Muscle of leg (tissue), 3 donors: ENCODE measurements at regions not wholly inside any gene's neighbourhood (a gene's known extent, or its start where the extent isn't known, plus 50 kb on each side); places are given as distances from the start of the nearest gene placed in this dataset.
A peak's percentile ranks its signal among the peaks of the same experiment; 100 is the strongest.

Experiments used
- DNase-seq: peaks from one replicate; pipeline ENCODE4 v3.0.0; 2013
- H3K27ac ChIP-seq: one replicate; pipeline ENCODE4 v1.5.1; 2013; ENCODE audit warnings: mild to moderate bottlenecking, low read length, control low read depth
- H3K27me3 ChIP-seq: one replicate; pipeline ENCODE4 v1.6.1; 2013; ENCODE audit warnings: low read length; ENCODE audit not compliant: control insufficient read depth, insufficient read depth
- H3K36me3 ChIP-seq: one replicate; pipeline ENCODE4 v1.6.1; 2013; ENCODE audit warnings: low read length; ENCODE audit not compliant: control insufficient read depth, insufficient read depth
- H3K4me1 ChIP-seq: one replicate; pipeline ENCODE4 v1.6.1; 2013; ENCODE audit warnings: low read length; ENCODE audit not compliant: control insufficient read depth, insufficient read depth
- H3K4me3 ChIP-seq: one replicate; pipeline ENCODE4 v1.5.1; 2013; ENCODE audit warnings: low read length, control low read depth
- H3K9me3 ChIP-seq: replicated peaks from 2 replicates; pipeline ENCODE4 v1.6.1; 2013; ENCODE audit warnings: low read depth, low read length; ENCODE audit not compliant: control insufficient read depth
- WGBS: methylation state at CpG from one replicate; pipeline ENCODE4 v1.1.5; 2013; ENCODE audit warnings: missing lambda C conversion rate; ENCODE audit not compliant: insufficient coverage; 5-methylcytosine and 5-hydroxymethylcytosine counted together

DNA sequence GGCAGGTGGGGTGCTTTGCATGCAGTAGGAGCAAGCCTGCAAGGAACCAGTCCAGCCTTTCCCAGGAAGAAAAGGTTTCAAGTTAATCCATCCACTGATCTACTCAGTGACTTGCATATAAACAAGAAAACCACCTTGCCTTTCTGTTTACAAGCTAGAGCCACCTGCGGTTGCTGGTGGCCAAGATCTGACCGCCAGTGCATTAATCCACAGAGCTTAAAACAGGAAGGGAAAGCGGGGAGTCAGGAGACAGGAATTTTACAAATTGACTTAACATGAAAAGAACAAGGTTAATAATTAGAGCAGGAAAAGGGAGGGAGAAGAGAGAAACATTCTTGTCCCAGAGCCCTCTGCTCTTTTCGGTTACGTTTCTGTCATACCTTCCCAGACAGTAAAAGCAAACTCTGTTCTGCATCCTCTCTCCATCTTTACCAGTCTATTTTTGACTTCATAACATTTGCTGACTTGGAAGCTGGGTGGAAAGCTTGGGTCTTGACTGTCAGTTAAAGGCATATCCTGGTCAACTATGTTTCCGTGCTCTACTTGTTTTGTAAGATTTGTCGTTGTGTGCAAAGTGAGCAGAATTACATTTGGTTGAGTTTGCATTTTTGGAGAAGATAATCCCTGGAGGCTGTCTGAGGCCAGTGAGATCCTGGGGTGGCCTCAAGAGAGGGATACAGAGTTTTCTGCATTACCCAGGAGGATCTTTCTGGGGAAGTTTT lies 760.6 kb downstream of the EFNB2 start:
- WGBS = 57% methylated on average over 4 of the region's 7 CpGs
- H3K4me1 ChIP-seq = no peaks in the 10 kb centered on the region
- no peak overlapping the region for H3K4me3 ChIP-seq
- no peaks in the 10 kb centered on the region for H3K36me3 ChIP-seq
- DNase-seq = no peak
- H3K9me3 ChIP-seq = no peaks in the 10 kb centered on the region
- H3K27me3 ChIP-seq = no peaks in the 10 kb centered on the region
- H3K27ac ChIP-seq = no peak overlapping the region

GRCh38 chr13:105773863-105774538 lies 761.5 kb downstream of the EFNB2 start:
- 63% methylated on average over 6 of the region's 7 CpGs for WGBS
- Histone ChIP-seq H3K4me3 (no peak overlapping the region), H3K27me3 (no peaks in the 10 kb centered on the region), H3K4me1 (no peaks in the 10 kb centered on the region), H3K27ac (no peak overlapping the region), H3K9me3 (no peaks in the 10 kb centered on the region), H3K36me3 (no peaks in the 10 kb centered on the region)
- no peak for DNase-seq

DNA sequence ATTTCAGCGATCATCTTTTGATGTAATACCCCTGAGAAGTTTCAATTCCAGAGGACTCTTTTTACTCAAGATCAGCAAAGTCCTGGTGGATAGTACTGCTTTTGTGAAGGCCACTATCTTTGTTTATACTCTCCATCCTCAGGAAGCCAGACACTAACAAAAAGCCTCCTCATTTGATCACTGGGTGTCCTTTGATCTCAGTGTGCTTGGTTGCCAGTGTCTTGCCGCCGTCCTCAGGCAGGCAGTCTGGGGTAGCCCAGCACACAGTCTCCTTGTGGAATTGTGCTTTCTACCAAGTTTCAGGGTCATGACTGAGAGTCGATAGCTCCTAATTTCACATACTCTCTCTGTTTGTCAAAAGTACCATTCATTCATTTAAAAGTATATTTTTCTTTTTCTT lies 762.2 kb downstream of the EFNB2 start:
- no peaks in the 10 kb centered on the region for H3K4me1 ChIP-seq
- H3K27me3 ChIP-seq = no peaks in the 10 kb centered on the region
- no peak overlapping the region for H3K27ac ChIP-seq
- H3K9me3 ChIP-seq = no peaks in the 10 kb centered on the region
- WGBS = 70% methylated on average over 2 of the region's 4 CpGs
- no peak for DNase-seq
- no peaks in the 10 kb centered on the region for H3K36me3 ChIP-seq
- no peak overlapping the region for H3K4me3 ChIP-seq

DNA sequence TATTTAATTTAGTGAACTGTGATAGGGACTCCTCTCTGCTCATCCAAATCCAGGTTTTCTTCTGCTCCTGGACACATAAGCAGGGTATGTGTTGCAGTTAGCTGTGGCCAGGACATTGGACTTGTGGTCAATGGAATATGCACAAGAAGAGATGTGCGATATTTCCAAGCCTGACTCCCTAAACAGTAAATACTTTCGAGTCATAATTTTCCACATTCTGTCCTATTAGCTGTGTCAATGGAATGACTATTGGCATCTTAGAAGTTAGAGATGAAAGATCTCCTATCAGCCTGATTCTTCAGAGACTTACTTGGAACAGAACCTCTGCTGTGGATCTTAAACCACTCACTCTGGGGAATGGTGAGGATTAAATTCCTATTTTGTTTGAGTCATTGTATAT lies 771.0 kb downstream of the EFNB2 start:
- Histone ChIP-seq H3K4me3 (no peak overlapping the region), H3K36me3 (no peaks in the 10 kb centered on the region), H3K4me1 (no peaks in the 10 kb centered on the region), H3K27me3 (no peaks in the 10 kb centered on the region), H3K9me3 (no peaks in the 10 kb centered on the region), H3K27ac (no peak overlapping the region)
- WGBS = no CpG with 5 or more reads among the region's 2 CpGs
- DNase-seq = no peak

- Histone ChIP-seq H3K4me3 (no peak overlapping the region), H3K27me3 (no peaks in the 10 kb centered on the region)
- 68% methylated on average over 2 of the region's 2 CpGs for WGBS
Measured at GRCh38 chr13:105763851-105764250, 771.6 kb downstream of the EFNB2 start.

DNA sequence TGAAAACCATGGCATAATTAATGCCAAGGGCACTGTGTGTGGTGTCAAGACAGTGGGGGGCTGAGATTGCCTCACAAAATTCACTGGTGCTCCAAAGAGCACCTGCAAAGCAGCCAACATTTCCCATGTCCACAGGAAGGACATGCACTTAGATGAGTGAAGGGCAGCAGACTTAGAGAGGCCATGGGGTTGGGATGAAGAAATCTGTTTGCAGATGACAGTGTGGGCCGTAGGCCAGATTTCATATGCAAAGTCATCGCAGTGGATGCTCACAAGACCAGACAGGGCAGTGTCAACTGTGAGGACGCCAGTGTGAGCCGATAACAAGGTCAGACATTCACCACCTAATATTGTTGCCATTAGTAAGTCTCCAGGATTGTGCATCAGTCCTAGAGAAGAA lies 773.4 kb downstream of the EFNB2 start:
- no peak overlapping the region for H3K27ac ChIP-seq
- no peaks in the 10 kb centered on the region for H3K27me3 ChIP-seq
- no peaks in the 10 kb centered on the region for H3K4me1 ChIP-seq
- no peaks in the 10 kb centered on the region for H3K9me3 ChIP-seq
- H3K4me3 ChIP-seq = no peak overlapping the region
- WGBS = 100% methylated on average over 2 of the region's 4 CpGs
- no peak for DNase-seq
- H3K36me3 ChIP-seq = no peaks in the 10 kb centered on the region

More at GRCh38 chr13:105763851-105764250, 771.6 kb downstream of the EFNB2 start:
- Histone ChIP-seq H3K9me3 (no peaks in the 10 kb centered on the region), H3K27ac (no peak overlapping the region), H3K36me3 (no peaks in the 10 kb centered on the region), H3K4me1 (no peaks in the 10 kb centered on the region)
- no peak for DNase-seq

- Histone ChIP-seq H3K9me3 (no peaks in the 10 kb centered on the region), H3K27me3 (no peaks in the 10 kb centered on the region), H3K4me1 (no peaks in the 10 kb centered on the region), H3K27ac (no peak overlapping the region), H3K4me3 (no peak overlapping the region), H3K36me3 (no peaks in the 10 kb centered on the region)
- WGBS = no CpG with 5 or more reads among the region's 6 CpGs
- no peak for DNase-seq
Measured at GRCh38 chr13:105758918-105759860, 776.3 kb downstream of the EFNB2 start.

DNA sequence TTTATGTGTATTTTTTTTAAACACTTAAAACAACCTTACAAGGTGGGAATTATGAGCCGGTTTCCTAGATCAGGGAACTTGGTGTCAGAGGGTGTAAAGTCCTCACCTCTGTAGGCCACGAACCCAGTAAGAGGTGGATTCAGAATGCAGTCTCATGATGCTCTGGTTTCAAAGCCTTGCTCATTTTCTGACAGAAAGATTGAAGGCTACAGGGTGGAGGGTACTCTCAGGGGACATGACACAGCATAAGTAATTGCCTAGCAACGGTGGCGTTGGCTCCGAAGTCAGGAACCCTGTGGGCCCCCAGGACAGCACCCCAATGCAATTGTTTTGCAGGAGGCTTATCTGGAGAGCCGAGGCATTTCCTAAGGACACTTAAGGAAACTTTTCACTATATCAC lies 794.7 kb downstream of the EFNB2 start:
- no peaks in the 10 kb centered on the region for H3K36me3 ChIP-seq
- no peak overlapping the region for H3K4me3 ChIP-seq
- no peak for DNase-seq
- no peaks in the 10 kb centered on the region for H3K4me1 ChIP-seq
- no peak overlapping the region for H3K27ac ChIP-seq
- no peaks in the 10 kb centered on the region for H3K9me3 ChIP-seq
- WGBS = 46% methylated on average over 2 of the region's 6 CpGs
- no peaks in the 10 kb centered on the region for H3K27me3 ChIP-seq

DNA sequence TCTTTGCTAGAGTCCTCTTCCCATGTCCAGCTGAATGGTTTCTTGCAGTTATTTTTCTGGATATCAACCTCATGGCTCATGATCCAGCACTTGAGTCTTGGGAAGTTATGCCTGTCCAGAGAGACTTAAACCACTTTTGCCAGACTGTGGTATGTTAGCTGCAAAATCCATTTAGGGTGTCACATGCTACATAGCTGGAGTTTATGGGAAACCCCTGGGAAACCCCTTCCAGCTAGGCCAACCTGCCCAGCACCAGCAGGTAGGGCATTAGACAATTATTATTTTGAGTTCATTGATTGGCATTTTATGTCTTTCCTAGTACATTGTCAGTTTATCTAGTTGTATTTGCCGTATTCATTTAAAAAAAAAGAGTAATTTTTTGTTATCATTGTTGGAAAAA lies 797.8 kb downstream of the EFNB2 start:
- DNase-seq = no peak
- Histone ChIP-seq H3K9me3 (no peaks in the 10 kb centered on the region), H3K4me3 (no peak overlapping the region), H3K4me1 (no peaks in the 10 kb centered on the region), H3K36me3 (no peaks in the 10 kb centered on the region), H3K27me3 (no peaks in the 10 kb centered on the region), H3K27ac (no peak overlapping the region)
- no CpG with 5 or more reads among the region's 1 CpG for WGBS

DNA sequence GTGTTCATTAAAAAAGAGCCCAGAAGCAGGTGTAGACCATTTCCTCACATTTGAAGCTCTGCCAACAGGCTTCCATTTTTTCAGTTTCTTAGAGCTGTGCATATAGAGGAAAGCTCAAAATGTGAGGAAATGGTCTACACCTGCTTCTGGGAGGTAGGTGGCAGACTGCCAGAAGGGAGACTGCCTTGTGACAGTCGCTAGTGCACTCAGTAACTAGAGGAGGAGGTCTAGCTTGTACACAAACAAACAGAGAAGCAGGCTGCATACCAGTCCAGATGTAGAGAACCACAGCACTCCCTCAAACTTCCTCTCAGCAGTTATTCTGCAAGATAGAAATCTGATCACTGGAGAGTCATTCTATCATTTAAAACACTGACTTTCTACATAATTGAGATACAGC lies 800.2 kb downstream of the EFNB2 start:
- Histone ChIP-seq H3K9me3 (no peaks in the 10 kb centered on the region), H3K4me1 (no peaks in the 10 kb centered on the region), H3K27me3 (no peaks in the 10 kb centered on the region), H3K36me3 (no peaks in the 10 kb centered on the region), H3K4me3 (no peak overlapping the region), H3K27ac (no peak overlapping the region)
- WGBS = no CpG with 5 or more reads among the region's 1 CpG
- DNase-seq = peak; percentile 16
